ENCODE measurements at regions not wholly inside any gene's neighbourhood (a gene's known extent, or its start where the extent isn't known, plus 50 kb on each side); places are given as distances from the start of the nearest gene placed in this dataset.

DNA sequence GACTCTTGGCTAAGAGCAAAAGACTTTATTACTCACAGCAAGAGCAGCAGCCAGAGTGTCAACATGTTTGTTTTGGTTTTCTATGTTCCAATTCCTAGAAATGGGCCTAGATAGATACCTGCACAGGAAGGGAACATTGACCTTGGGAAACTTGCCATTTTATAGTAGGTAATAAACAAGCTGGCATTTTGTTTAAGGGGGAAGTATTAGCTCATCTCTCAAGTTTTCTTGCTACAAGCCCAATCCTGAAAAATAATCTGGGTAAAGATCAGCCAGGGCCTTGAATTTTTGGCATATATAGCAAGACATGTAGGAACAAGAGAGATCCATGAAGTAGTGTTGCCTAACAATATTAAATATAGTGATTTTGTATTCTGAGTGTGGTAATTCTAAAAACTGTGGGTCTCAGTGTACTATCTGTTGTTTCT, 51.4 kb upstream of the RGL1 start:
- Histone ChIP-seq H3K36me3 (peaks cover 0 to 8% (median 0%) of the 10 kb centered on the region in 6 donors), H3K4me1 (no peaks in the 10 kb centered on the region), H3K27ac (no peak overlapping the region), H3K9me3 (peaks cover 0 to 32% (median 14%) of the 10 kb centered on the region in 8 donors), H3K27me3 (replicated peaks in 1 of 7) (no peaks in the 10 kb centered on the region), H3K4me3 (no peak overlapping the region)
- intact Hi-C loops (cut with DNase I; ENCODE audit: low total_unique reads): no loop called here
- TF ChIP-seq POLR2A (IDR thresholded peaks at IDR 0.05): no peak
- TF ChIP-seq, protein P1, sequence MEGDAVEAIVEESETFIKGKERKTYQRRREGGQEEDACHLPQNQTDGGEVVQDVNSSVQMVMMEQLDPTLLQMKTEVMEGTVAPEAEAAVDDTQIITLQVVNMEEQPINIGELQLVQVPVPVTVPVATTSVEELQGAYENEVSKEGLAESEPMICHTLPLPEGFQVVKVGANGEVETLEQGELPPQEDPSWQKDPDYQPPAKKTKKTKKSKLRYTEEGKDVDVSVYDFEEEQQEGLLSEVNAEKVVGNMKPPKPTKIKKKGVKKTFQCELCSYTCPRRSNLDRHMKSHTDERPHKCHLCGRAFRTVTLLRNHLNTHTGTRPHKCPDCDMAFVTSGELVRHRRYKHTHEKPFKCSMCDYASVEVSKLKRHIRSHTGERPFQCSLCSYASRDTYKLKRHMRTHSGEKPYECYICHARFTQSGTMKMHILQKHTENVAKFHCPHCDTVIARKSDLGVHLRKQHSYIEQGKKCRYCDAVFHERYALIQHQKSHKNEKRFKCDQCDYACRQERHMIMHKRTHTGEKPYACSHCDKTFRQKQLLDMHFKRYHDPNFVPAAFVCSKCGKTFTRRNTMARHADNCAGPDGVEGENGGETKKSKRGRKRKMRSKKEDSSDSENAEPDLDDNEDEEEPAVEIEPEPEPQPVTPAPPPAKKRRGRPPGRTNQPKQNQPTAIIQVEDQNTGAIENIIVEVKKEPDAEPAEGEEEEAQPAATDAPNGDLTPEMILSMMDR (IDR thresholded peaks at IDR 0.05 in 8 of 11, conservative IDR thresholded peaks at IDR 0.05 in 3 of 11): no peak
- no peak for TF ChIP-seq POLR2AphosphoS5 (IDR thresholded peaks at IDR 0.05)
- no peak for DNase-seq

DNA sequence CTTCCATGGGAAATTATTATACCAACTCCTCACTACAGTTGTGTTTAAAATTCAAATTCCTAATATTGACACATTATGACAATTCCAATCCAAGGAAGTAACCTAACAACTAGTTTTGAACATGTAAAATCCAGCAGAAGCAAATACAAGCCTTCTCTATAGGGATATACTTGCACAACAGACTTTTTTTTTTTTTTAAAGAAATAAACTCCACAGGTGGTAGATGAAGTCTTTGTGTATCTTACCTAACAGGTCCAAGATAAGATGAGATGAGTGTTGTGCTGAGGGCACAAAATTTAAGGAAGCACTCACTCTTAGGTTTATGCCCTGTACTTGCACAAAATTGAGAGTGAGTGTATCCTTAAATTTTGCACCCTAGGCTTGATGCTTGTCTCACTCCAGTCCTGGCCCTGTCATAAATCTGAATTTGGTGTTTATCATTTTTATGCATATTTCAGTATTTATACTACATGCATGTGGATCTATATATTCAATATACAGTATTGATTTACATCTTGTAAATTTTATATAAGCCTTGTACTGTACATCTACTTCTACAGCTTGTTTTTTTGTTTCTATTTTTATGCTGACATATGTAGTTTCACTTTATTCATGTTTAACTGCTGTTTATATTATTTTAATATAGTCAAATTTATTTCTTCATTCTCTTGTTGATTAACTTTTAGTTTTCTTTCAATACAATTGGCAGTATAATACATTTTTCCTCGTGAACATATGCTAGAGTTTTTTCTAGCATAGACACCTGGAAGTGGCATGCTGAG, 60.6 kb upstream of the RGL1 start:
- WGBS, 5 donors: 63 to 83% (median 72%) methylated on average over 1 of the region's 1 CpG
- H3K27me3 ChIP-seq (replicated peaks in 1 of 7): no peaks in the 10 kb centered on the region
- H3K4me1 ChIP-seq: no peaks in the 10 kb centered on the region
- peaks cover 0 to 12% (median 0%) of the 10 kb centered on the region in 6 donors for H3K36me3 ChIP-seq
- intact Hi-C loops (cut with DNase I; ENCODE audit: low total_unique reads): no loop called here
- H3K9me3 ChIP-seq: peaks cover 0 to 16% (median 12%) of the 10 kb centered on the region in 8 donors
- no peak for TF ChIP-seq POLR2A (IDR thresholded peaks at IDR 0.05)
- no peak for TF ChIP-seq POLR2AphosphoS5 (IDR thresholded peaks at IDR 0.05)
- TF ChIP-seq, protein P1 (IDR thresholded peaks at IDR 0.05 in 8 of 11, conservative IDR thresholded peaks at IDR 0.05 in 3 of 11): no peak
- no peak overlapping the region for H3K27ac ChIP-seq
- H3K4me3 ChIP-seq: no peak overlapping the region
- no peak for DNase-seq

DNA sequence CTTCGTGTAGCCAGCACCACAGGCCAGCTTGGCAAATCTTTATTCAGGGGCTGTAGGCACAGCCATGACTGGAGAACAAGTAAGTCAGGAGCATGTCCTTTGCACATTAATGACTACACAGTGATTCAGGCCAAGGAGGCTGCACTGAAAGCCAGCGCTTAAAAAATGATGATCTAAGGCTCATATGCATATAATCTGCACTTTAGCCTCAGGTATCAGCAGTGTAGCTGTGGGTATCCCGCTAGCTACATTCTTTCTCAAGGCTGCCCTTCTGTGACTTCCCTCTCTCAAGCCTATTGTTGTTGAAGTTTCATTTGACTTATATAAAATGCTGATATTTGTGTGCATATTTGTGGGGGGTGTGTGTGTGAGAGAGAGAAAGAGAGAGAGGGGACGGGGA, 62.6 kb upstream of the RGL1 start:
- 84 to 95% (median 88%) methylated on average over 4 of the region's 4 CpGs for WGBS, 5 donors
- H3K4me1 ChIP-seq: no peaks in the 10 kb centered on the region
- peaks cover 0 to 16% (median 10%) of the 10 kb centered on the region in 8 donors for H3K9me3 ChIP-seq
- H3K27me3 ChIP-seq (replicated peaks in 1 of 7): no peaks in the 10 kb centered on the region
- no peak for DNase-seq
- no peak overlapping the region for H3K4me3 ChIP-seq
- peaks cover 0 to 12% (median 0%) of the 10 kb centered on the region in 6 donors for H3K36me3 ChIP-seq
- intact Hi-C loops (cut with DNase I; ENCODE audit: low total_unique reads): no loop called here
- H3K27ac ChIP-seq: no peak overlapping the region
- TF ChIP-seq, protein P1 (IDR thresholded peaks at IDR 0.05 in 8 of 11, conservative IDR thresholded peaks at IDR 0.05 in 3 of 11): no peak
- TF ChIP-seq POLR2AphosphoS5 (IDR thresholded peaks at IDR 0.05) (no peak), POLR2A (IDR thresholded peaks at IDR 0.05) (no peak)

DNA sequence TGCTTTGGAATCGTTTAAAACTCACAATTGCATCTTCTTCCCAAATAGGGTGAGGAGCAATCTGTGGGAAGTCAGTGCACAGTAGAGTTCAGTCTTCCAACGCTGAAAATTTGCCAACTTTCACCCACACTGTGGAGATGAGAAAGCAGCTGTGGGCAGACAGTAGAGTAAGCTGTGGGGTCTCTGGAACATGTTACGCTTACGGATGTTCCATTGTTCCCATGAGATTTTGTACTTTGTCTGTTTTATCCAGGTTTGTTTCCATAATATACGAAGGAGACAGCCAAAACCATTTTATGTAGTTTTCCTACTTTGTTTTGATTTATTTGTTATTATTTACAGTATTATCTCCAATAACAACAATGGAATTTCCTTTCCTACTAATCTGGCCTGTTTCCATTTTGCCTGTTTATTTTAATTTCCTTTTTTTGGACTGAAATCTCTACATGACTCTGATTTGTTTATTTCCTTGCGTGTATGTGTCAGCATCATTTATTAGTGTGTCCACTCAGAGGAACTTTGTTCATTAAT, 65.1 kb upstream of the RGL1 start:
- WGBS, 5 donors: 48 to 67% (median 65%) methylated on average over 6 of the region's 6 CpGs
- H3K27ac ChIP-seq: no peak overlapping the region
- H3K4me3 ChIP-seq: no peak overlapping the region
- H3K9me3 ChIP-seq: peaks cover 0 to 16% (median 10%) of the 10 kb centered on the region in 8 donors
- intact Hi-C loops (cut with DNase I; ENCODE audit: low total_unique reads): no loop called here
- no peak for TF ChIP-seq POLR2A (IDR thresholded peaks at IDR 0.05)
- no peak for TF ChIP-seq POLR2AphosphoS5 (IDR thresholded peaks at IDR 0.05)
- TF ChIP-seq, protein P1 (IDR thresholded peaks at IDR 0.05 in 8 of 11, conservative IDR thresholded peaks at IDR 0.05 in 3 of 11): no peak
- no peaks in the 10 kb centered on the region for H3K27me3 ChIP-seq (replicated peaks in 1 of 7)
- peaks cover 0 to 11% (median under 1%) of the 10 kb centered on the region in 6 donors for H3K4me1 ChIP-seq
- H3K36me3 ChIP-seq: peaks cover 0 to 12% (median 0%) of the 10 kb centered on the region in 6 donors
- no peak for DNase-seq
